Kidney (tissue), 13 donors: ENCODE measurements at regions not wholly inside any gene's neighbourhood (a gene's known extent, or its start where the extent isn't known, plus 50 kb on each side); places are given as distances from the start of the nearest gene placed in this dataset.

ENCODE experiments used
- DNase-seq, 5 donors: peaks; one replicate each; pipeline ENCODE4 v3.0.0-alpha.2; 2013 to 2020
- FAIRE-seq: peaks from 2 replicates; lab custom pipeline; 2012; peaks lifted over from hg19 to GRCh38; lab: Jason Lieb, UNC
- H3K27ac ChIP-seq, 2 donors: one replicate each; pipeline ENCODE4 v1.7.0; 2013; ENCODE audit warnings: low read depth in 2 of 2, low read length in 2 of 2, inconsistent platforms in 1 of 2
- H3K27me3 ChIP-seq: one replicate; pipeline ENCODE4 v1.7.1; 2013; ENCODE audit warnings: low read length, inconsistent platforms; ENCODE audit not compliant: control insufficient read depth, insufficient read depth
- H3K36me3 ChIP-seq, 3 donors: one replicate each; pipeline versions ENCODE4 v1.7.0 to v1.7.1; 2013; ENCODE audit warnings: low read length in 3 of 3, control low read depth in 1 of 3, inconsistent platforms in 1 of 3; ENCODE audit not compliant: insufficient read depth in 3 of 3, control insufficient read depth in 2 of 3
- H3K4me1 ChIP-seq, 3 donors: one replicate each; pipeline versions ENCODE4 v1.7.0 to v1.7.1; 2013; ENCODE audit warnings: low read length in 3 of 3, inconsistent platforms in 1 of 3, low read depth in 1 of 3; ENCODE audit not compliant: control insufficient read depth in 2 of 3, insufficient read depth in 2 of 3
- H3K4me3 ChIP-seq, 3 donors: one replicate each; pipeline versions ENCODE4 v1.7.0 to v1.8.1; 2013; ENCODE audit warnings: low read length in 3 of 3, control low read depth in 1 of 3, inconsistent platforms in 1 of 3
- H3K9ac ChIP-seq, 3 donors: one replicate each; pipeline versions ENCODE4 v1.7.0 to v1.7.1; 2013; ENCODE audit warnings: low read length in 3 of 3, control low read depth in 1 of 3, inconsistent platforms in 1 of 3
- H3K9me3 ChIP-seq, 3 donors: one replicate each; pipeline versions ENCODE4 v1.7.0 to v1.7.1; 2013; ENCODE audit warnings: low read length in 3 of 3, control low read depth in 1 of 3, inconsistent platforms in 1 of 3; ENCODE audit not compliant: control insufficient read depth in 2 of 3, insufficient read depth in 1 of 3
- intact Hi-C: fragments of 100-400 bp; cut with DNase I; formaldehyde crosslinking; loops from one replicate; pipeline ENCODE4 v1.11.1; 2022
- TF ChIP-seq, protein P1 (sequence below): IDR thresholded peaks from 3 replicates; pipeline ENCODE4 v1.5.1; 2012; ENCODE audit warnings: mild to moderate bottlenecking, moderate library complexity, borderline replicate concordance; ENCODE audit not compliant: insufficient read depth; ENCODE audit errors: extremely low read depth
- donor health status: control.
- donor health status: control.
- donor health status: control.
- donor health status: control.
- donor health status: control.
- donor health status: DM: yes; HTN: yes; CAD: no.
- donor health status: Normal renal cell carcinoma (clear cell type).

DNA sequence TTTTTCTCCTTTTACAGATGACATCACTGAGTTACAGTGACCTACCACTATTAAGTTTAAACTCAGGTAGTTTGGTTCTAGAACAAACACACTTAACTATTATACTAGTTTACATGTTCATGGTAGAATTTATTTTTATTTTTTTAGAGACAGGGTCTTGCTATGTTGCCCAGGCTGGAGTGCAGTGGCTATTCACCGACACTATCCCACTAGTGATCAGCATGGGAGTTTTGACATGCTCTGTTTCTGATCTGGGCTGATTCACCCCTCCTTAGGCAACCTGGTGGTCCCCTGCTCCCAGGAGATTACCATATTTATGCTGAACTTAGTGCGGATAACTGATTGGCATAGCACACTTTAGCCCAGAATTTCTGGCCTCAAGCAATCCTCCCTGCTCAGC is 66.4 kb upstream of the LTA4H start:
- H3K36me3 ChIP-seq, result no peaks in the 10 kb centered on the region
- no peak overlapping the region for H3K9ac ChIP-seq
- intact Hi-C loops, result no loop called here
- no peak overlapping the region for H3K27ac ChIP-seq
- TF ChIP-seq, protein P1, sequence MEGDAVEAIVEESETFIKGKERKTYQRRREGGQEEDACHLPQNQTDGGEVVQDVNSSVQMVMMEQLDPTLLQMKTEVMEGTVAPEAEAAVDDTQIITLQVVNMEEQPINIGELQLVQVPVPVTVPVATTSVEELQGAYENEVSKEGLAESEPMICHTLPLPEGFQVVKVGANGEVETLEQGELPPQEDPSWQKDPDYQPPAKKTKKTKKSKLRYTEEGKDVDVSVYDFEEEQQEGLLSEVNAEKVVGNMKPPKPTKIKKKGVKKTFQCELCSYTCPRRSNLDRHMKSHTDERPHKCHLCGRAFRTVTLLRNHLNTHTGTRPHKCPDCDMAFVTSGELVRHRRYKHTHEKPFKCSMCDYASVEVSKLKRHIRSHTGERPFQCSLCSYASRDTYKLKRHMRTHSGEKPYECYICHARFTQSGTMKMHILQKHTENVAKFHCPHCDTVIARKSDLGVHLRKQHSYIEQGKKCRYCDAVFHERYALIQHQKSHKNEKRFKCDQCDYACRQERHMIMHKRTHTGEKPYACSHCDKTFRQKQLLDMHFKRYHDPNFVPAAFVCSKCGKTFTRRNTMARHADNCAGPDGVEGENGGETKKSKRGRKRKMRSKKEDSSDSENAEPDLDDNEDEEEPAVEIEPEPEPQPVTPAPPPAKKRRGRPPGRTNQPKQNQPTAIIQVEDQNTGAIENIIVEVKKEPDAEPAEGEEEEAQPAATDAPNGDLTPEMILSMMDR, result no peak
- no peaks in the 10 kb centered on the region for H3K27me3 ChIP-seq
- no peak for FAIRE-seq
- H3K4me1 ChIP-seq, result peaks cover 0 to 2% (median 0%) of the 10 kb centered on the region in 3 donors
- H3K4me3 ChIP-seq, result no peak overlapping the region
- no peak for DNase-seq
- no peaks in the 10 kb centered on the region for H3K9me3 ChIP-seq

DNA sequence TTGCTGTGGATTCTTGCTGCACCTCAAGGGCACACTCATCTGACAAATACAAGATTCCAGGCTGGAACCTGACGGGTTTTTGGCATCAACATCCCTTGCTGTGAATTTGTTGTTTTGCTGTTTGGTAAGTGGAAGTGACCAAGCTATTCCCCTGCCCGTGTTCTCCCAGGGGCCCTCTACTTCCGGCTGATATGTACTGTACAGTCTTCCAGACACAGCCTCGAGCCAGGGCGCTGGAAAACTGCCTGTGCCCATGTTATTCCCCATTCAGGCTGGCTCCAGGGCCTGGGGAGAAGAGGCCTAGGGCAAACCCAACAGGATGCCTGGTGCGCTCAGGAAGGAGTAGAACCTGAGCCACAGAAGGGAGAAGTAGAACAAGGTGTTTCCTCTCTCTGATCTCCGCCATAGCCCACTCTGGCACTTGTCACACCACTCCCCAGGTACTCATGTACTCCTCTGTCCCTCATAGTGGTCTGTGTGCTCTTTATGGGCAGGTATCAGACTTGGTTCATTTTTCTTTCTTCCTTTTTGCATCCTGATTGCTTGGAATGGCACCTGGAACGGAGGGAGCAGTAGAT is 67.8 kb upstream of the LTA4H start:
- TF ChIP-seq, protein P1, result no peak
- intact Hi-C loops, result no loop called here
- no peak for DNase-seq
- H3K4me3 ChIP-seq, result no peak overlapping the region
- H3K27ac ChIP-seq, result no peak overlapping the region
- no peak for FAIRE-seq
- peaks cover 0 to 2% (median 0%) of the 10 kb centered on the region in 3 donors for H3K4me1 ChIP-seq
- H3K36me3 ChIP-seq, result no peaks in the 10 kb centered on the region
- no peaks in the 10 kb centered on the region for H3K27me3 ChIP-seq
- H3K9me3 ChIP-seq, result no peaks in the 10 kb centered on the region
- H3K9ac ChIP-seq, result no peak overlapping the region

DNA sequence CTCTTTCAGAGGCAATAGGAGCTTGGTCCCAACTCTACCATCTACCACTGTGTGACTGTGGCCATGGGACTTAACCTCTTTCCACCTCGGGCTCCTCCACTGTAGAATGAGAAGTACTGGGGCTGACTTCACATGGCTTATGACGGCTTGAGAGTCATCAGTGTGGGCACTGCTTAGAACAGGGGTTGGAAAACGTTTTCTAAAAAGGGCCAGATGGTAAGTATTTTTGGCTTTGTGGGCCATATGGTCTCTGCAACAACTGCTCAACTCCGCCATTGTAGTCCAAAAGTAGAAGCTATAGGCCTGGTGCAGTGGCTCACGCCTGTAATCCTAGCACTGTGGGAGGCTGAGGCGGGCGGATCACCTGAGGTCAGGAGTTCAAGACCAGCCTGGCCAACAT is 69.2 kb upstream of the LTA4H start:
- no peaks in the 10 kb centered on the region for H3K9me3 ChIP-seq
- H3K9ac ChIP-seq, result no peak overlapping the region
- no peaks in the 10 kb centered on the region for H3K36me3 ChIP-seq
- DNase-seq, result no peak
- no peak for FAIRE-seq
- intact Hi-C loops, result no loop called here
- H3K4me3 ChIP-seq, result no peak overlapping the region
- peaks cover 0 to 2% (median 0%) of the 10 kb centered on the region in 3 donors for H3K4me1 ChIP-seq
- no peak overlapping the region for H3K27ac ChIP-seq
- TF ChIP-seq, protein P1, result no peak
- H3K27me3 ChIP-seq, result no peaks in the 10 kb centered on the region

DNA sequence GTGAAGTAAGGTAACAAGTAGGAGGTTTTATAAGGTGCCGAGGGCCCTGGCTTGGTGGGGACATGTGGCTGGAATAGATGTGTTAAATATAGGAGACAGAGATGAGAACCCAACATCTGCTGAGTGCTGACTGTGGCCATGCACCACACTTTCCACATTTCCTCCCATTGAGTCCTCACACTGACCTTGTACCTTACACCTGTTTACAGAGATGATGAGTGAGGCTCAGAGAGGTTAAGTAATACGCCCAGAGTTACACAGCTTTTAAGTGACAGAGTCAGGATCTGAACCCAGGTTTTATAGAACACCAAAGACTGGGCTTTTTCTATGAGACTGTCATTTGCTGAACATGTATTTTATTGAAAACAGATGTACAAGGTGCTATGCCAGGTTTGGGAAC is 70.8 kb upstream of the LTA4H start:
- intact Hi-C loops, result no loop called here
- peaks cover 0 to 2% (median 0%) of the 10 kb centered on the region in 3 donors for H3K4me1 ChIP-seq
- TF ChIP-seq, protein P1, result no peak
- DNase-seq (no peak), FAIRE-seq (no peak)
- H3K4me3 ChIP-seq, result no peak overlapping the region
- H3K9me3 ChIP-seq, result no peaks in the 10 kb centered on the region
- no peaks in the 10 kb centered on the region for H3K27me3 ChIP-seq
- no peak overlapping the region for H3K9ac ChIP-seq
- H3K36me3 ChIP-seq, result no peaks in the 10 kb centered on the region
- H3K27ac ChIP-seq, result no peak overlapping the region
